ENCODE measurements at regions not wholly inside any gene's neighbourhood (a gene's known extent, or its start where the extent isn't known, plus 50 kb on each side); places are given as distances from the start of the nearest gene placed in this dataset.
"Not testable (repeated sequence)": the region's sequence is repeated elsewhere in the genome, so short reads cannot be mapped to it uniquely, and the experiment has no call there.

GRCh38 chr2:388752-389151 is 100.9 kb upstream of the ALKAL2 start:
- TF ChIP-seq CTCF, POLR2AphosphoS5, POLR2A, EP300 (IDR thresholded peaks at IDR 0.05): not testable (repeated sequence)

All from sigmoid colon (tissue), 4 donors.